ENCODE measurements at regions not wholly inside any gene's neighbourhood (a gene's known extent, or its start where the extent isn't known, plus 50 kb on each side); places are given as distances from the start of the nearest gene placed in this dataset.

GRCh38 chr7:69250958-69251357 lies 347.3 kb upstream of the AUTS2 start:
- DNase-seq, result no peak
- H3K27me3 Mint-ChIP-seq (ENCODE audit: unreplicated experiment), result peaks cover 2% of the 10 kb centered on the region
- no peak for TF ChIP-seq CTCF (IDR thresholded peaks at IDR 0.05; ENCODE audit: partially characterized antibody, unreplicated experiment)
- H3K9me3 Mint-ChIP-seq (ENCODE audit: unreplicated experiment), result no peaks in the 10 kb centered on the region
- no peak overlapping the region for H3K4me3 Mint-ChIP-seq (ENCODE audit: unreplicated experiment)
- H3K4me1 Mint-ChIP-seq (ENCODE audit: low read depth, unreplicated experiment), result peaks cover 8% of the 10 kb centered on the region
- H3K27ac Mint-ChIP-seq (ENCODE audit: unreplicated experiment), result no peak overlapping the region
- no peaks in the 10 kb centered on the region for H3K36me3 Mint-ChIP-seq (ENCODE audit: unreplicated experiment)

- no peak overlapping the region for H3K4me3 Mint-ChIP-seq (ENCODE audit: unreplicated experiment)
- H3K4me1 Mint-ChIP-seq (ENCODE audit: low read depth, unreplicated experiment), result no peaks in the 10 kb centered on the region
- no peak for DNase-seq
- peaks cover 2% of the 10 kb centered on the region for H3K9me3 Mint-ChIP-seq (ENCODE audit: unreplicated experiment)
- H3K36me3 Mint-ChIP-seq (ENCODE audit: unreplicated experiment), result peaks cover 6% of the 10 kb centered on the region
- peaks cover 6% of the 10 kb centered on the region for H3K27me3 Mint-ChIP-seq (ENCODE audit: unreplicated experiment)
- H3K27ac Mint-ChIP-seq (ENCODE audit: unreplicated experiment), result no peak overlapping the region
- no peak for TF ChIP-seq CTCF (IDR thresholded peaks at IDR 0.05; ENCODE audit: partially characterized antibody, unreplicated experiment)
Measured at GRCh38 chr7:69254643-69255042, 343.6 kb upstream of the AUTS2 start.

- Mint-ChIP-seq H3K36me3 (ENCODE audit: unreplicated experiment) (peaks cover 6% of the 10 kb centered on the region), H3K4me1 (ENCODE audit: low read depth, unreplicated experiment) (peaks cover 2% of the 10 kb centered on the region), H3K4me3 (ENCODE audit: unreplicated experiment) (no peak overlapping the region), H3K27ac (ENCODE audit: unreplicated experiment) (no peak overlapping the region), H3K9me3 (ENCODE audit: unreplicated experiment) (peaks cover 2% of the 10 kb centered on the region), H3K27me3 (ENCODE audit: unreplicated experiment) (peaks cover 6% of the 10 kb centered on the region)
- DNase-seq, result no peak
- no peak for TF ChIP-seq CTCF (IDR thresholded peaks at IDR 0.05; ENCODE audit: partially characterized antibody, unreplicated experiment)
Measured at GRCh38 chr7:69256634-69257081, 341.6 kb upstream of the AUTS2 start.

DNA sequence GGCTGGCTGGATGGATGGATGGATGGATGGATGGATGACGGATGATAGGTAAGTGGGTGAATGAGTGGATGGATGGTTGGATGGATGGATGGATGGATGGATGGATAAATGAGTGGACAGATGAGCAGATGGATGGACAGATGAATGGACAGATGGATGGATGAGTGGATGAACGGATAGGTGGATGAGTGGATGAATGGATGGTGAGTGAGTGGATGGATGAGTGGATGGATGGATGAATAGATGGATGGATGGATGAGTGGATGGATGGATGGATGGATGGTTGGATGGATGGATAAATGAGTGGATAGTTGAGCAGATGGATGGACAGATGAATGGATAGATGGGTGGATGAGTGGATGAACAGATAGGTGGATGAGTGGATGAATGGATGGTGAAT lies 340.7 kb upstream of the AUTS2 start:
- H3K27me3 Mint-ChIP-seq (ENCODE audit: unreplicated experiment), result peaks cover 6% of the 10 kb centered on the region
- no peak for TF ChIP-seq CTCF (IDR thresholded peaks at IDR 0.05; ENCODE audit: partially characterized antibody, unreplicated experiment)
- H3K4me3 Mint-ChIP-seq (ENCODE audit: unreplicated experiment), result no peak overlapping the region
- no peak for DNase-seq
- peak overlapping the region; percentile 19 for H3K27ac Mint-ChIP-seq (ENCODE audit: unreplicated experiment)
- H3K4me1 Mint-ChIP-seq (ENCODE audit: low read depth, unreplicated experiment), result peaks cover 2% of the 10 kb centered on the region
- peaks cover 6% of the 10 kb centered on the region for H3K36me3 Mint-ChIP-seq (ENCODE audit: unreplicated experiment)
- peaks cover 2% of the 10 kb centered on the region for H3K9me3 Mint-ChIP-seq (ENCODE audit: unreplicated experiment)

DNA sequence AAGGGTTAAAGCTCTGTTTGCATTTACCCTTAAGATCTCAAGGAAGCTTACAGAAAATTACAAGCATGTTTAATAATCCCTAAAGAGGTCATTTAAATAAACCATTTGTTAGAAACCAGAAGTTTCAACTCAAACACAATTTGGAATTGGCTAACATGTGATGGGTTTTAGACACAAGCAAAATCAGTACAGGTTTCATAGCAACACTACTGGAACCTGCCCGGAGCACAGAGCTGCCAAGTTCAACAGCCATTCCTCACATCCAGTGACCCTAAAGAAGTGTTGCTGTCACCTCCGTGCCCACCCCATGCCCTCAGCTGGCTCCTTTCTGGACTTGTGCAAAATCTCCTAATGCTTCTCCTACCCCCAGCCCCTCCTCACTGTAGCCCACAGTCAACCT lies 338.8 kb upstream of the AUTS2 start:
- no peak overlapping the region for H3K4me3 Mint-ChIP-seq (ENCODE audit: unreplicated experiment)
- no peak overlapping the region for H3K27ac Mint-ChIP-seq (ENCODE audit: unreplicated experiment)
- no peak for TF ChIP-seq CTCF (IDR thresholded peaks at IDR 0.05; ENCODE audit: partially characterized antibody, unreplicated experiment)
- H3K36me3 Mint-ChIP-seq (ENCODE audit: unreplicated experiment), result peaks cover 6% of the 10 kb centered on the region
- no peak for DNase-seq
- peaks cover 2% of the 10 kb centered on the region for H3K9me3 Mint-ChIP-seq (ENCODE audit: unreplicated experiment)
- peaks cover 2% of the 10 kb centered on the region for H3K4me1 Mint-ChIP-seq (ENCODE audit: low read depth, unreplicated experiment)
- peaks cover 6% of the 10 kb centered on the region for H3K27me3 Mint-ChIP-seq (ENCODE audit: unreplicated experiment)
